Prostate gland (tissue), 2 donors: ENCODE measurements at regions not wholly inside any gene's neighbourhood (a gene's known extent, or its start where the extent isn't known, plus 50 kb on each side); places are given as distances from the start of the nearest gene placed in this dataset.
"Not testable (repeated sequence)": the region's sequence is repeated elsewhere in the genome, so short reads cannot be mapped to it uniquely, and the experiment has no call there.

Source experiments
- DNase-seq: peaks from one replicate; pipeline ENCODE4 v3.0.0-alpha.2; 2019; ENCODE audit warnings: low spot score
- H3K27ac ChIP-seq, 2 donors: fragments of 200-600 bp; sonication (generic); 2 replicates each; pipeline ENCODE4 v1.5.1; 2017 to 2019
- H3K27me3 ChIP-seq: fragments of 200-600 bp; sonication (generic); replicated peaks from 2 replicates; pipeline ENCODE4 v1.5.1; 2019; ENCODE audit not compliant: insufficient read depth
- H3K36me3 ChIP-seq, 2 donors: fragments of 200-600 bp; sonication (generic); 1 replicate in 1 of 2; 2 replicates in 1 of 2; pipeline versions ENCODE4 v1.5.1 to v1.8.1; 2017 to 2019
- H3K4me1 ChIP-seq: fragments of 200-600 bp; sonication (generic); replicated peaks from 2 replicates; pipeline ENCODE4 v1.5.1; 2019
- H3K4me3 ChIP-seq, 2 donors: fragments of 200-600 bp; sonication (generic); 2 replicates each; pipeline ENCODE4 v1.5.1; 2017 to 2019
- H3K9me3 ChIP-seq: fragments of 200-600 bp; sonication (generic); 2 replicates; pipeline ENCODE4 v1.5.1; 2017
- CTCF ChIP-seq, 4 experiments: fragments of 200-600 bp in 2 of 4; fragments of 450-650 bp in 2 of 4; sonication (generic) in 2 of 4; IDR thresholded peaks; 1 replicate in 3 of 4; 2 replicates in 1 of 4; pipeline ENCODE4 v1.5.1; 2016 to 2019; ENCODE audit warnings: antibody characterized with exemption in 4 of 4, mild to moderate bottlenecking in 2 of 4, moderate library complexity in 2 of 4
- POLR2A ChIP-seq: fragments of 450-650 bp; IDR thresholded peaks from one replicate; pipeline ENCODE4 v1.6.1; 2016; ENCODE audit warnings: antibody characterized with exemption, mild to moderate bottlenecking
- POLR2AphosphoS5 ChIP-seq: sonication (generic); formaldehyde crosslinking; IDR thresholded peaks from one replicate; pipeline ENCODE4 v1.6.1; 2017; ENCODE audit warnings: antibody characterized with exemption
- WGBS: methylation state at CpG from one replicate; pipeline ENCODE4 v1.1.5; 2018; 5-methylcytosine and 5-hydroxymethylcytosine counted together
- intact Hi-C: fragments of 100-400 bp; cut with DNase I; formaldehyde crosslinking; loops from one replicate; pipeline ENCODE4 v1.14.2; 2022

- 59% methylated on average over 8 of the region's 8 CpGs for WGBS
- Histone ChIP-seq H3K9me3 (no peaks in the 10 kb centered on the region), H3K4me1 (no peaks in the 10 kb centered on the region), H3K27me3 (no peaks in the 10 kb centered on the region), H3K4me3 (no peak overlapping the region), H3K36me3 (no peaks in the 10 kb centered on the region), H3K27ac (peak overlapping the region in 1 of 2 donors; percentile 40)
- intact Hi-C loops: no loop called here
- DNase-seq: no peak
- no peak for TF ChIP-seq POLR2A
Measured at GRCh38 chr1:96525657-96526557, 195.7 kb upstream of the PTBP2 start.

DNA sequence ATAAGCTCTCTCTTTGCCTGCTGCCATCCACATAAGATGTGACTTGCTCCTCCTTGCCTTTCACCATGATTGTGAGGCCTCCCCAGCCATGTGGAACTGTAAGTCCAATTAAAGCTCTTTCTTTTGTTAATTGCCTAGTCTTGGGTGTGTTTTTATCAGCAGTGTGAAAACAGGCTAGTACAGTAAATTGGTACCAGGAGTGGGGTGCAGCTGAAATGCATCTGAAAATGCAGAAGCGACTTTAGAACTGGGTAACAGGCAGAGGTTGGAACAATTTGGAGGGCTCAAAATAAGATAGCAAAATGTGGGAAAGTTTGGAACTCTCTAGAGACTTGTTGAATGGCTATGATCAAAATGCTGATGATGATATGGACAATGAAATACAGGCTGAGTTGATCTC, 192.9 kb upstream of the PTBP2 start:
- H3K9me3 ChIP-seq, H3K4me3 ChIP-seq, DNase-seq, intact Hi-C loops, H3K4me1 ChIP-seq, H3K36me3 ChIP-seq, H3K27me3 ChIP-seq, H3K27ac ChIP-seq: not testable (repeated sequence)
- 95% methylated on average over 1 of the region's 1 CpG for WGBS

- TF ChIP-seq POLR2A (no peak), CTCF (IDR thresholded peaks at IDR 0.05) (no peak), POLR2AphosphoS5 (no peak)
- Histone ChIP-seq H3K27me3 (no peaks in the 10 kb centered on the region), H3K27ac (no peak overlapping the region), H3K9me3 (no peaks in the 10 kb centered on the region), H3K36me3 (no peaks in the 10 kb centered on the region), H3K4me1 (no peaks in the 10 kb centered on the region), H3K4me3 (no peak overlapping the region)
- no peak for DNase-seq
- 95% methylated on average over 4 of the region's 4 CpGs for WGBS
- intact Hi-C loops: loop anchor here (10.0 kb wide), 2 partner anchors 61 to 191 kb away; partner anchors contain the start of gene PTBP2
Measured at GRCh38 chr1:96533820-96534219, 187.8 kb upstream of the PTBP2 start.

DNA sequence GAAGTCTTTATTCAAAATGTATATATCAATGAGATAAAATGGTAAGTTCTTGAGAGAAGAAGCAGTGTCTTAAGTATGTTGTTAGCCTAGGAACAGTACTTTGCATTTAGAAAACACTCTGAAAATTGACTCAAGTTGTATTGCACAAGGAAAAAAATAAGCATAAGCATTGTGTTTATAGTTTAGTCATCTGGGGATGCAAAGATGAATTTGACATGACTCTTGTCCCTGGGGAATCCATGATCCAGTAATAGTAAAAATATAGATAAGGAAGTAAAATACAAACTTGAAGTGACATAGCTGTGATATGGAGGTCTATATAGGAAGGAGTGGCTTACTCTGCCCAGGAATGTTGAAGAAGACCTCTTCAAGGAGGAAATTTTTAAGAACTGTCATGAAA, 185.0 kb upstream of the PTBP2 start:
- Histone ChIP-seq H3K36me3 (no peaks in the 10 kb centered on the region), H3K4me1 (no peaks in the 10 kb centered on the region), H3K27me3 (no peaks in the 10 kb centered on the region), H3K9me3 (no peaks in the 10 kb centered on the region), H3K27ac (no peak overlapping the region), H3K4me3 (no peak overlapping the region)
- no peak for DNase-seq
- intact Hi-C loops: loop anchor here (10.0 kb wide), 2 partner anchors 58 to 188 kb away; partner anchors contain the start of gene PTBP2
- TF ChIP-seq POLR2A: no peak
- no peak for TF ChIP-seq POLR2AphosphoS5
- no peak for TF ChIP-seq CTCF (IDR thresholded peaks at IDR 0.05)

DNA sequence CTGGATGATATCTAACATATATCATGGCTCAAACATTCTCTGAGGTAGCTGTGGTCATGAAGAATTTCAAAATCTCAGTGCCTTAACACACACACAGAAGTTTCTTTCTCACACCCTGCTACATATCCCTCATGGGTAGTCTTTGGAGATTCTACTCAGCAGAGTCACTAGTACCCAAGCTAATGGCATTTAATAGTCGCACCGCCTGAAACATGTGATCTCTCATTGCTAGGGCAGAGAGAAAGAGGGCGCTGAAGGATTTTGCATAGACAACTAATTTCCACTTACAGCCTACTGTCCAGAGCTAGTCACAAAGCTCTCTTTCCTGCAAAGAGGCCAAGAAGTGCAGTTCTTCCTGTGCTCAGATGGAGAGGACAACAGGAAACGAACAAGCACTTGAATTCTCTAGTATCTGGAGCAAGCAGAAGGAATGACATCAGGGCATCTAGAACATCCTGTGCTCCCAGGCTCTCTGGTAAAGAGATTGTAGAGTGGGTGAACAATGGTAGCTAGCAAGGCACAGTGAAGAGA, 183.4 kb upstream of the PTBP2 start:
- Histone ChIP-seq H3K36me3 (no peaks in the 10 kb centered on the region), H3K4me3 (no peak overlapping the region), H3K27ac (peak overlapping the region; percentile 12 to 58), H3K4me1 (no peaks in the 10 kb centered on the region), H3K27me3 (no peaks in the 10 kb centered on the region), H3K9me3 (no peaks in the 10 kb centered on the region)
- DNase-seq: no peak
- intact Hi-C loops: loop anchor here (10.0 kb wide), 2 partner anchors 57 to 187 kb away; partner anchors contain the start of gene PTBP2
- WGBS: 73% methylated on average over 4 of the region's 4 CpGs
- TF ChIP-seq CTCF (IDR thresholded peaks at IDR 0.05) (no peak), POLR2AphosphoS5 (peak; percentile 44), POLR2A (no peak)
